ENCODE measurements at regions not wholly inside any gene's neighbourhood (a gene's known extent, or its start where the extent isn't known, plus 50 kb on each side); places are given as distances from the start of the nearest gene placed in this dataset.

- TF ChIP-seq, protein P1, sequence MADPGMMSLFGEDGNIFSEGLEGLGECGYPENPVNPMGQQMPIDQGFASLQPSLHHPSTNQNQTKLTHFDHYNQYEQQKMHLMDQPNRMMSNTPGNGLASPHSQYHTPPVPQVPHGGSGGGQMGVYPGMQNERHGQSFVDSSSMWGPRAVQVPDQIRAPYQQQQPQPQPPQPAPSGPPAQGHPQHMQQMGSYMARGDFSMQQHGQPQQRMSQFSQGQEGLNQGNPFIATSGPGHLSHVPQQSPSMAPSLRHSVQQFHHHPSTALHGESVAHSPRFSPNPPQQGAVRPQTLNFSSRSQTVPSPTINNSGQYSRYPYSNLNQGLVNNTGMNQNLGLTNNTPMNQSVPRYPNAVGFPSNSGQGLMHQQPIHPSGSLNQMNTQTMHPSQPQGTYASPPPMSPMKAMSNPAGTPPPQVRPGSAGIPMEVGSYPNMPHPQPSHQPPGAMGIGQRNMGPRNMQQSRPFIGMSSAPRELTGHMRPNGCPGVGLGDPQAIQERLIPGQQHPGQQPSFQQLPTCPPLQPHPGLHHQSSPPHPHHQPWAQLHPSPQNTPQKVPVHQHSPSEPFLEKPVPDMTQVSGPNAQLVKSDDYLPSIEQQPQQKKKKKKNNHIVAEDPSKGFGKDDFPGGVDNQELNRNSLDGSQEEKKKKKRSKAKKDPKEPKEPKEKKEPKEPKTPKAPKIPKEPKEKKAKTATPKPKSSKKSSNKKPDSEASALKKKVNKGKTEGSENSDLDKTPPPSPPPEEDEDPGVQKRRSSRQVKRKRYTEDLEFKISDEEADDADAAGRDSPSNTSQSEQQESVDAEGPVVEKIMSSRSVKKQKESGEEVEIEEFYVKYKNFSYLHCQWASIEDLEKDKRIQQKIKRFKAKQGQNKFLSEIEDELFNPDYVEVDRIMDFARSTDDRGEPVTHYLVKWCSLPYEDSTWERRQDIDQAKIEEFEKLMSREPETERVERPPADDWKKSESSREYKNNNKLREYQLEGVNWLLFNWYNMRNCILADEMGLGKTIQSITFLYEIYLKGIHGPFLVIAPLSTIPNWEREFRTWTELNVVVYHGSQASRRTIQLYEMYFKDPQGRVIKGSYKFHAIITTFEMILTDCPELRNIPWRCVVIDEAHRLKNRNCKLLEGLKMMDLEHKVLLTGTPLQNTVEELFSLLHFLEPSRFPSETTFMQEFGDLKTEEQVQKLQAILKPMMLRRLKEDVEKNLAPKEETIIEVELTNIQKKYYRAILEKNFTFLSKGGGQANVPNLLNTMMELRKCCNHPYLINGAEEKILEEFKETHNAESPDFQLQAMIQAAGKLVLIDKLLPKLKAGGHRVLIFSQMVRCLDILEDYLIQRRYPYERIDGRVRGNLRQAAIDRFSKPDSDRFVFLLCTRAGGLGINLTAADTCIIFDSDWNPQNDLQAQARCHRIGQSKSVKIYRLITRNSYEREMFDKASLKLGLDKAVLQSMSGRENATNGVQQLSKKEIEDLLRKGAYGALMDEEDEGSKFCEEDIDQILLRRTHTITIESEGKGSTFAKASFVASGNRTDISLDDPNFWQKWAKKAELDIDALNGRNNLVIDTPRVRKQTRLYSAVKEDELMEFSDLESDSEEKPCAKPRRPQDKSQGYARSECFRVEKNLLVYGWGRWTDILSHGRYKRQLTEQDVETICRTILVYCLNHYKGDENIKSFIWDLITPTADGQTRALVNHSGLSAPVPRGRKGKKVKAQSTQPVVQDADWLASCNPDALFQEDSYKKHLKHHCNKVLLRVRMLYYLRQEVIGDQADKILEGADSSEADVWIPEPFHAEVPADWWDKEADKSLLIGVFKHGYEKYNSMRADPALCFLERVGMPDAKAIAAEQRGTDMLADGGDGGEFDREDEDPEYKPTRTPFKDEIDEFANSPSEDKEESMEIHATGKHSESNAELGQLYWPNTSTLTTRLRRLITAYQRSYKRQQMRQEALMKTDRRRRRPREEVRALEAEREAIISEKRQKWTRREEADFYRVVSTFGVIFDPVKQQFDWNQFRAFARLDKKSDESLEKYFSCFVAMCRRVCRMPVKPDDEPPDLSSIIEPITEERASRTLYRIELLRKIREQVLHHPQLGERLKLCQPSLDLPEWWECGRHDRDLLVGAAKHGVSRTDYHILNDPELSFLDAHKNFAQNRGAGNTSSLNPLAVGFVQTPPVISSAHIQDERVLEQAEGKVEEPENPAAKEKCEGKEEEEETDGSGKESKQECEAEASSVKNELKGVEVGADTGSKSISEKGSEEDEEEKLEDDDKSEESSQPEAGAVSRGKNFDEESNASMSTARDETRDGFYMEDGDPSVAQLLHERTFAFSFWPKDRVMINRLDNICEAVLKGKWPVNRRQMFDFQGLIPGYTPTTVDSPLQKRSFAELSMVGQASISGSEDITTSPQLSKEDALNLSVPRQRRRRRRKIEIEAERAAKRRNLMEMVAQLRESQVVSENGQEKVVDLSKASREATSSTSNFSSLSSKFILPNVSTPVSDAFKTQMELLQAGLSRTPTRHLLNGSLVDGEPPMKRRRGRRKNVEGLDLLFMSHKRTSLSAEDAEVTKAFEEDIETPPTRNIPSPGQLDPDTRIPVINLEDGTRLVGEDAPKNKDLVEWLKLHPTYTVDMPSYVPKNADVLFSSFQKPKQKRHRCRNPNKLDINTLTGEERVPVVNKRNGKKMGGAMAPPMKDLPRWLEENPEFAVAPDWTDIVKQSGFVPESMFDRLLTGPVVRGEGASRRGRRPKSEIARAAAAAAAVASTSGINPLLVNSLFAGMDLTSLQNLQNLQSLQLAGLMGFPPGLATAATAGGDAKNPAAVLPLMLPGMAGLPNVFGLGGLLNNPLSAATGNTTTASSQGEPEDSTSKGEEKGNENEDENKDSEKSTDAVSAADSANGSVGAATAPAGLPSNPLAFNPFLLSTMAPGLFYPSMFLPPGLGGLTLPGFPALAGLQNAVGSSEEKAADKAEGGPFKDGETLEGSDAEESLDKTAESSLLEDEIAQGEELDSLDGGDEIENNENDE (IDR thresholded peaks at IDR 0.05; ENCODE audit: insufficient replicate concordance, low read length) = no peak
These were observed 842.1 kb upstream of the FANCL start (continued) for GRCh38 chr2:59083075-59083828.
